BE2C (cell line): ENCODE measurements at regions not wholly inside any gene's neighbourhood (a gene's known extent, or its start where the extent isn't known, plus 50 kb on each side); places are given as distances from the start of the nearest gene placed in this dataset.

ENCODE experiments used
- DNase-seq: peaks from one replicate; pipeline ENCODE4 v3.0.0-alpha.2; 2020
- H3K27me3 ChIP-seq: fragments of 250-450 bp; sonication (Bioruptor Pico); 2 replicates; pipeline ENCODE4 v1.5.1; 2020; ENCODE audit warnings: mild to moderate bottlenecking
- H3K36me3 ChIP-seq: fragments of 250-450 bp; sonication (Bioruptor Pico); 2 replicates; pipeline ENCODE4 v1.5.1; 2020; ENCODE audit warnings: mild to moderate bottlenecking
- H3K4me1 ChIP-seq: fragments of 250-450 bp; sonication (Bioruptor Pico); 2 replicates; pipeline ENCODE4 v1.5.1; 2020
- H3K4me3 ChIP-seq: 2 replicates; pipeline ENCODE4 v1.5.1; 2011; ENCODE audit warnings: low read depth, low read length
- H3K9me3 ChIP-seq: fragments of 250-450 bp; sonication (Bioruptor Pico); 2 replicates; pipeline ENCODE4 v1.5.1; 2020
- CTCF ChIP-seq: IDR thresholded peaks from 2 replicates; pipeline ENCODE4 v1.5.1; 2012; ENCODE audit warnings: mild to moderate bottlenecking, low read depth, low read length

GRCh38 chr18:56326336-56327072 lies 311.9 kb downstream of the TXNL1 start:
- H3K4me3 ChIP-seq, result no peak overlapping the region
- H3K36me3 ChIP-seq, result no peaks in the 10 kb centered on the region
- TF ChIP-seq CTCF, result no peak
- H3K4me1 ChIP-seq, result no peaks in the 10 kb centered on the region
- H3K27me3 ChIP-seq, result no peaks in the 10 kb centered on the region
- DNase-seq, result no peak
- no peaks in the 10 kb centered on the region for H3K9me3 ChIP-seq

DNA sequence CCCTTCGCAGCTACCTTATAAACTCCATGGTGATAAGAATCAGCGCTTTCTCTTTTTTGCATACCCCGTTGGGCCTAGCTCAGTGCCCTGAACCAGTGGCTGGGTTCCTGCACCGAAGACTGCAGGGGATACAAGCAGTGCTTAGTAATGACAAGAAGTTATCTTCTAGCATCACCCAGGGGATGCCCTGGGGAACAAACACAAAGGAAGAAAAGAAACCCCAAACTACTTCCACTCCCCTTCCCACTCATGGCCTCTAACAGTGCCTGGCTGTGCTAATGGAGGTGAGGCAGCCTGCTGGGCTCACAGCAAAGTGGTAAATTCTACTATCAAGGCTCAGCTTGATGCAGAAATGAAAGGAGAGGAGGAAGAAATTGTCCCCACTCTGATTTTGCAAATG lies 314.7 kb downstream of the TXNL1 start:
- TF ChIP-seq CTCF, result no peak
- peaks cover 3% of the 10 kb centered on the region; the same call in 1 of the 2 replicates for H3K4me1 ChIP-seq
- H3K27me3 ChIP-seq, result no peaks in the 10 kb centered on the region

DNA sequence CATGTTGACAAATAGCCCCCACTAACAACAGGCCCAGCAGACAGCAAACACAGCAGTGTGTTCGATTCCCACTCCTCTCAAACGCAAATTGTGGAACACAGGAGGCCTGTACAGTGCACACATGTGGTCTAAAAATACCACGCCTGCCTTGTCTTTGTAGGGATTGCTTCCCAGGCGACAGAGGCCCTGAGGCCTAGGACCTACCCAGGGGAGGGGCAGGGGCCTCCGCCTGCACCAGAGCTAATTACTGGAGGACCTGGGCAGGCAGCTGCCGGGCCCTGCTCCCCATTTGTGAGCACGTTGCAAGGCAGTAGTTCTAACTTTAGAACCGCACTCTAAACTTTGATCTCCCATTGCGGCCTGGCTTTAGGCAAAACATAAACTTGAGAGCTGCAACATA lies 316.0 kb downstream of the TXNL1 start:
- Histone ChIP-seq H3K27me3 (no peaks in the 10 kb centered on the region), H3K36me3 (no peaks in the 10 kb centered on the region), H3K9me3 (no peaks in the 10 kb centered on the region), H3K4me3 (no peak overlapping the region), H3K4me1 (peaks cover 3% of the 10 kb centered on the region; the same call in 1 of the 2 replicates)
- TF ChIP-seq CTCF, result no peak
- DNase-seq, result peak; percentile 68

More for the DNA sequence above, 314.7 kb downstream of the TXNL1 start:
- Histone ChIP-seq H3K36me3 (no peaks in the 10 kb centered on the region), H3K4me3 (no peak overlapping the region), H3K9me3 (no peaks in the 10 kb centered on the region)
- DNase-seq, result no peak

- H3K4me3 ChIP-seq, result no peak overlapping the region
- peaks cover 3% of the 10 kb centered on the region; the same call in 1 of the 2 replicates for H3K4me1 ChIP-seq
These were observed 316.9 kb downstream of the TXNL1 start for GRCh38 chr18:56321470-56321869.

DNA sequence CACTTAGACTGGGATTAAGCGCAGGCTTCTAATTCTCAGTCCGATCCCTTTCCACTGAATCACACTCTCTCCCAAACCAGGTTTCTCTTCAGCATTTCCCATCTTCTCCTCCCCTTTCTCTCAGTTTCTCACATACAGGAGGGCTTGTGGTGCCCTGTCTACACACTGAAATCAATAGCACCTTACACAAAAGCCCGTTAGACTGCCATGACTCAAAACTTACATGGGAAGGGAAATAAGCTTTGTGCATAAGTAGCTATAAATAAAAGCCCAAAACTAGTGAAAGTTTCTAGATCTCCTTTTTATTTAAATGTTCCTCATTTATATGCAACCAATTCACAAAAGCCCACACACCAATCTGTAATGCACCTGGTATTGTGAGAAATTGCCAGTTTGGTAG lies 318.4 kb downstream of the TXNL1 start:
- H3K4me1 ChIP-seq, result peaks cover 3% of the 10 kb centered on the region; the same call in 1 of the 2 replicates
- no peaks in the 10 kb centered on the region for H3K36me3 ChIP-seq
- no peaks in the 10 kb centered on the region for H3K9me3 ChIP-seq
- H3K4me3 ChIP-seq, result no peak overlapping the region
- TF ChIP-seq CTCF, result no peak
- no peaks in the 10 kb centered on the region for H3K27me3 ChIP-seq
- no peak for DNase-seq

More at GRCh38 chr18:56321470-56321869, 316.9 kb downstream of the TXNL1 start:
- no peak for DNase-seq
- Histone ChIP-seq H3K36me3 (no peaks in the 10 kb centered on the region), H3K27me3 (no peaks in the 10 kb centered on the region), H3K9me3 (no peaks in the 10 kb centered on the region)
- no peak for TF ChIP-seq CTCF

GRCh38 chr18:56316727-56317126 lies 321.7 kb downstream of the TXNL1 start:
- TF ChIP-seq CTCF, result no peak
- Histone ChIP-seq H3K36me3 (no peaks in the 10 kb centered on the region), H3K4me3 (no peak overlapping the region), H3K9me3 (no peaks in the 10 kb centered on the region), H3K27me3 (no peaks in the 10 kb centered on the region), H3K4me1 (peaks cover 3% of the 10 kb centered on the region; the same call in 1 of the 2 replicates)
- no peak for DNase-seq
